SH-SY5Y (cell line): ENCODE measurements at regions not wholly inside any gene's neighbourhood (a gene's known extent, or its start where the extent isn't known, plus 50 kb on each side); places are given as distances from the start of the nearest gene placed in this dataset.

Experiments
- GATA2 ChIP-seq: IDR thresholded peaks from 2 replicates; pipeline ENCODE4 v1.6.1; 2011; ENCODE audit warnings: mild to moderate bottlenecking, low read depth, low read length
- GATA3 ChIP-seq: IDR thresholded peaks from 2 replicates; pipeline ENCODE4 v1.6.1; 2011; ENCODE audit warnings: low read depth, mild to moderate bottlenecking, low read length, moderate library complexity

GRCh38 chr10:105585171-105585570, 944.1 kb downstream of the SORCS3 start:
- TF ChIP-seq GATA2 (no peak), GATA3 (no peak)
